Caco-2 (cell line): ENCODE measurements at regions not wholly inside any gene's neighbourhood (a gene's known extent, or its start where the extent isn't known, plus 50 kb on each side); places are given as distances from the start of the nearest gene placed in this dataset.

ENCODE experiments used
- BruUV-seq: library from RNA; stranded (reverse); fragments of 400-500 nt; replicated peaks from 2 replicates; lab custom pipeline; 2021; lab: Mats Ljungman, UMichigan
- CTCF ChIA-PET: fragments of 300-600 bp; sonication (Branson Sonifier 250); formaldehyde crosslinking; loops from one replicate; lab custom pipeline; 2022; ENCODE audit warnings: antibody characterized with exemption; lab: Charles Lee
- POLR2A ChIA-PET: fragments of 300-600 bp; sonication (Branson Sonifier 250); formaldehyde crosslinking; loops from one replicate; lab custom pipeline; 2022; ENCODE audit warnings: antibody characterized with exemption; lab: Charles Lee
- DNase-seq, 2 experiments: peaks; one replicate each; pipeline versions ENCODE4 v3.0.0 to v3.0.0-alpha.2; 2020 to 2022
- H3K27me3 ChIP-seq: replicated peaks from 2 replicates; pipeline ENCODE4 v1.6.0; 2011; ENCODE audit warnings: low read length; ENCODE audit not compliant: control insufficient read depth, insufficient read depth
- H3K36me3 ChIP-seq: 2 replicates; pipeline ENCODE4 v1.5.1; 2011; ENCODE audit warnings: low read length; ENCODE audit not compliant: control insufficient read depth, insufficient read depth
- H3K4me1 ChIP-seq: fragments of 250-450 bp; sonication (Bioruptor Pico); 2 replicates; pipeline ENCODE4 v1.5.1; 2020; ENCODE audit warnings: mild to moderate bottlenecking
- H3K4me3 ChIP-seq: 2 replicates; pipeline ENCODE4 v1.5.1; 2011; ENCODE audit warnings: low read depth, mild to moderate bottlenecking, control low read depth, low read length
- H3K9me3 ChIP-seq: fragments of 250-450 bp; sonication (Bioruptor Pico); 2 replicates; pipeline ENCODE4 v1.5.1; 2020; ENCODE audit warnings: mild to moderate bottlenecking, moderate library complexity
- H3K27ac Mint-ChIP-seq: one replicate; pipeline ENCODE4 v1.8.0; 2022; ENCODE audit warnings: mixed read lengths; ENCODE audit not compliant: unreplicated experiment
- H3K27me3 Mint-ChIP-seq: one replicate; pipeline ENCODE4 v1.8.0; 2022; ENCODE audit warnings: mixed read lengths; ENCODE audit not compliant: insufficient read depth, unreplicated experiment
- H3K36me3 Mint-ChIP-seq: one replicate; pipeline ENCODE4 v1.8.0; 2022; ENCODE audit warnings: mild to moderate bottlenecking, mixed read lengths; ENCODE audit not compliant: insufficient read depth, unreplicated experiment
- H3K4me1 Mint-ChIP-seq: one replicate; pipeline ENCODE4 v1.8.0; 2022; ENCODE audit warnings: low read depth, mixed read lengths; ENCODE audit not compliant: unreplicated experiment
- H3K4me3 Mint-ChIP-seq: one replicate; pipeline ENCODE4 v1.8.0; 2022; ENCODE audit warnings: mild to moderate bottlenecking, moderate library complexity, mixed read lengths; ENCODE audit not compliant: unreplicated experiment
- H3K9me3 Mint-ChIP-seq: one replicate; pipeline ENCODE4 v1.8.0; 2022; ENCODE audit warnings: mixed read lengths; ENCODE audit not compliant: unreplicated experiment
- intact Hi-C: fragments of 100-400 bp; cut with micrococcal nuclease; formaldehyde crosslinking; loops from one replicate; pipeline ENCODE4 v1.10.0; 2022; ENCODE audit not compliant: unreplicated experiment
- TF ChIP-seq, protein P1 (sequence below), 2 experiments: fragments of 200-600 bp in 1 of 2; IDR thresholded peaks; 1 replicate in 1 of 2; 2 replicates in 1 of 2; pipeline versions ENCODE4 v1.5.1 to v1.8.0; 2011 to 2022; ENCODE audit warnings: antibody characterized with exemption in 1 of 2, control low read depth in 1 of 2, inconsistent platforms in 1 of 2, low read depth in 1 of 2, low read length in 1 of 2, mild to moderate bottlenecking in 1 of 2, moderate library complexity in 1 of 2; ENCODE audit not compliant: insufficient read depth in 1 of 2, severe bottlenecking in 1 of 2, unreplicated experiment in 1 of 2

DNA sequence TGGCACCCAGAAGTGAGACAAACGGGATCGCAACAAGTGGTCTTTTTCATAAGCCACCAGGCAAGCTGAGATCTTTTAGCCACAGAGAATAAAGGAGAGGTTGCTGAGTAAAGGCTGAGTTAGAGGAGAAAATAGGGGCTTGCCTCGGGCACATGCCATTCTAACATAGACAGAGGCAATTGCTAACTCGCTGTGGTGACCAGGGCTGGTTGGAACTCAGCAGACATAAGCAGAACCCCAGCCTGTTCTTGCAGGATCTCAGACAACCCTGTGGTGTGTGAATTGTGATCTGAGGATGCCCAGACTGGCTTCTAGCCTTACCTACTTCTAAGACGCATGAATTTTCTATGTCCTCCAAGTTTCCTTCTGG lies 300.2 kb downstream of the CDCA7 start:
- H3K4me3 Mint-ChIP-seq = no peak overlapping the region
- intact Hi-C loops = loop anchor here (5.0 kb wide), 1 partner anchor 83 kb away; no protein-coding TSS in a partner anchor
- BruUV-seq = no TSS peak
- peaks cover 4% of the 10 kb centered on the region for H3K36me3 Mint-ChIP-seq
- Histone ChIP-seq H3K4me3 (no peak overlapping the region), H3K4me1 (peaks cover 16% of the 10 kb centered on the region), H3K36me3 (no peaks in the 10 kb centered on the region), H3K9me3 (no peaks in the 10 kb centered on the region), H3K27me3 (no peaks in the 10 kb centered on the region)
- H3K9me3 Mint-ChIP-seq = peaks cover 10% of the 10 kb centered on the region
- no peaks in the 10 kb centered on the region for H3K27me3 Mint-ChIP-seq
- no peak for DNase-seq
- H3K4me1 Mint-ChIP-seq = peaks cover 9% of the 10 kb centered on the region
- TF ChIP-seq, protein P1, sequence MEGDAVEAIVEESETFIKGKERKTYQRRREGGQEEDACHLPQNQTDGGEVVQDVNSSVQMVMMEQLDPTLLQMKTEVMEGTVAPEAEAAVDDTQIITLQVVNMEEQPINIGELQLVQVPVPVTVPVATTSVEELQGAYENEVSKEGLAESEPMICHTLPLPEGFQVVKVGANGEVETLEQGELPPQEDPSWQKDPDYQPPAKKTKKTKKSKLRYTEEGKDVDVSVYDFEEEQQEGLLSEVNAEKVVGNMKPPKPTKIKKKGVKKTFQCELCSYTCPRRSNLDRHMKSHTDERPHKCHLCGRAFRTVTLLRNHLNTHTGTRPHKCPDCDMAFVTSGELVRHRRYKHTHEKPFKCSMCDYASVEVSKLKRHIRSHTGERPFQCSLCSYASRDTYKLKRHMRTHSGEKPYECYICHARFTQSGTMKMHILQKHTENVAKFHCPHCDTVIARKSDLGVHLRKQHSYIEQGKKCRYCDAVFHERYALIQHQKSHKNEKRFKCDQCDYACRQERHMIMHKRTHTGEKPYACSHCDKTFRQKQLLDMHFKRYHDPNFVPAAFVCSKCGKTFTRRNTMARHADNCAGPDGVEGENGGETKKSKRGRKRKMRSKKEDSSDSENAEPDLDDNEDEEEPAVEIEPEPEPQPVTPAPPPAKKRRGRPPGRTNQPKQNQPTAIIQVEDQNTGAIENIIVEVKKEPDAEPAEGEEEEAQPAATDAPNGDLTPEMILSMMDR (IDR thresholded peaks at IDR 0.05; ENCODE audit: insufficient read depth in 1 of 2, low read depth in 1 of 2, low read length in 1 of 2, severe bottlenecking in 1 of 2, unreplicated experiment in 1 of 2) = no peak
- CTCF ChIA-PET = no interaction called here
- POLR2A ChIA-PET = no interaction called here
- no peak overlapping the region for H3K27ac Mint-ChIP-seq

DNA sequence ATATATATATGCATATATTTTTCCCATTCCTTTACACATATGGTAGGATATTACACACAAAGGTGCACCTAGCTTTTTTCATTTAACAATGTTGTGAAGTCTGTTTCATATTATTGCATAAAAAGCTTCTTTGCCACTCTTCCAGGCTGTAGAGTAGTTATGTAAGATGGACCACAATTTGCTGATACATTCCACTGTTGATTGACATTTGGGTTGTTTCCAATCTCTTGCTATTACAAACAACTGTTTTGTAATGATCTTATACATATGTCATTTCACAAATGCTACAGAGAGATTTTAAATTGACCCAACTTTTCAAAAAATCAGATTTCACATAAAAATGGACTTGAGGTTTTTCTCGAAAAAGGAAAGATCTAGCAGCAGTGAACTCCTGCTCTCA lies 301.4 kb downstream of the CDCA7 start:
- POLR2A ChIA-PET = no interaction called here
- Mint-ChIP-seq H3K27me3 (no peaks in the 10 kb centered on the region), H3K27ac (no peak overlapping the region), H3K9me3 (peaks cover 8% of the 10 kb centered on the region), H3K36me3 (no peaks in the 10 kb centered on the region), H3K4me3 (no peak overlapping the region), H3K4me1 (peaks cover 7% of the 10 kb centered on the region)
- Histone ChIP-seq H3K4me1 (peaks cover 15% of the 10 kb centered on the region), H3K9me3 (no peaks in the 10 kb centered on the region), H3K27me3 (no peaks in the 10 kb centered on the region), H3K4me3 (no peak overlapping the region), H3K36me3 (no peaks in the 10 kb centered on the region)
- CTCF ChIA-PET = no interaction called here
- TF ChIP-seq, protein P1 (IDR thresholded peaks at IDR 0.05; ENCODE audit: insufficient read depth in 1 of 2, low read depth in 1 of 2, low read length in 1 of 2, severe bottlenecking in 1 of 2, unreplicated experiment in 1 of 2) = no peak
- BruUV-seq = no TSS peak
- intact Hi-C loops = no loop called here
- no peak for DNase-seq

DNA sequence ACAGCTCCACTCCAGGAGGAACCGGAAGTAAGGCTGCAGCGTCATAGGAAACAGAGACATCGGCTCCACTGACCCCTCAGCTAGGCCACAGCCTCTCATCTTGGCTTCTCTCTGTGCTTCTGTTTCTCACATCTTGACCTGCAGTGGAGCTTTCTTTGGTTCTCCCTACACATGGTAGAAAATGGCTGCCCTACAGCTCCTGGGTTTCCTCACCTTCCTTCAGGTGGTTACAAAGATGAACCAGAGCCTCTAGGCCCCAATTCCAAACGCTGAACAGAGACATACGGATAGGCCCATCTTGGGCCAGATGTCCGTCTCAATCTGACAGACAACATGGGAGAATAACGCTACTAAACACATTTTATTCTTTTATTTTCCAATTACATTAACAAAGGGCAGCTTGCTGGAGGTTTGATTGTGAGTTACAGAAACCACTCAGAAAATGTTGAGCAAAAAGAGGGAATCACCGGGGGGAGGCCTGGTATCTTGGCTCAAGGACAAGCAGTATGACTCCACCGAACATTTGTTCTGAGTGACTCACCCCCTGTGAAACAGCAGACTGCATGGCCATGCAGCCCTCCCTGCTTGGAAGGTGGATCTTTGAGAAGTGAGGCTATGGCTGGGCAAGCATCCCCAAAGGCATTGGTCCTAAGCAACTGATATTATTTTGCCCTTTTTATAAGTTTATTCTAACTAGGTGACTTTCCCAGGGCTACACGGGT lies 303.5 kb downstream of the CDCA7 start:
- intact Hi-C loops = no loop called here
- TF ChIP-seq, protein P1 (IDR thresholded peaks at IDR 0.05; ENCODE audit: insufficient read depth in 1 of 2, low read depth in 1 of 2, low read length in 1 of 2, severe bottlenecking in 1 of 2, unreplicated experiment in 1 of 2) = no peak
- POLR2A ChIA-PET = no interaction called here

More for the DNA sequence above, 303.5 kb downstream of the CDCA7 start:
- H3K4me1 ChIP-seq = peaks cover 5% of the 10 kb centered on the region
- no peak overlapping the region for H3K27ac Mint-ChIP-seq
- no peaks in the 10 kb centered on the region for H3K9me3 ChIP-seq
- H3K36me3 ChIP-seq = no peaks in the 10 kb centered on the region
- no peaks in the 10 kb centered on the region for H3K9me3 Mint-ChIP-seq
- no peaks in the 10 kb centered on the region for H3K27me3 Mint-ChIP-seq
- H3K4me3 Mint-ChIP-seq = no peak overlapping the region
- H3K4me3 ChIP-seq = no peak overlapping the region
- CTCF ChIA-PET = no interaction called here
- H3K4me1 Mint-ChIP-seq = no peaks in the 10 kb centered on the region
- no peak for DNase-seq
- no peaks in the 10 kb centered on the region for H3K27me3 ChIP-seq
- no TSS peak for BruUV-seq
- no peaks in the 10 kb centered on the region for H3K36me3 Mint-ChIP-seq
